ENCODE measurements at regions not wholly inside any gene's neighbourhood (a gene's known extent, or its start where the extent isn't known, plus 50 kb on each side); places are given as distances from the start of the nearest gene placed in this dataset.

- no peaks in the 10 kb centered on the region for H3K4me1 ChIP-seq (ENCODE audit: control insufficient read depth, extremely low read depth, insufficient read depth, low read length)
- H3K27me3 ChIP-seq (ENCODE audit: control insufficient read depth, extremely low read depth, insufficient read depth, low read length) = no peaks in the 10 kb centered on the region
- H3K9me1 ChIP-seq (ENCODE audit: control insufficient read depth, extremely low read depth, insufficient read depth, low read length) = no peaks in the 10 kb centered on the region
- H3K36me3 ChIP-seq (ENCODE audit: control insufficient read depth in 2 of 2, extremely low read depth in 1 of 2, insufficient read depth in 2 of 2, low read length in 2 of 2) = no peaks in the 10 kb centered on the region
- no peaks in the 10 kb centered on the region for H3K79me2 ChIP-seq (ENCODE audit: control insufficient read depth, insufficient read depth, low read length)
- DNase-seq (ENCODE audit: low read depth, low spot score) = no peak
- dilution Hi-C loops (cut with MboI; ENCODE audit: extremely low pct_ligation_motif_present, low sequenced_read_pairs) = no loop called here
- no peaks in the 10 kb centered on the region for H3K9me3 ChIP-seq (ENCODE audit: control insufficient read depth, low read depth, low read length)
- peak overlapping the region; percentile 29 for H3K4me2 ChIP-seq (ENCODE audit: control insufficient read depth, extremely low read depth, insufficient read depth, low read depth, low read length)
- FAIRE-seq = no peak
- H3K27ac ChIP-seq (ENCODE audit: control insufficient read depth, insufficient read depth, low read length) = no peak overlapping the region
- H3K9ac ChIP-seq (ENCODE audit: control insufficient read depth, extremely low read depth, insufficient read depth, low read length) = no peak overlapping the region
- H3K4me3 ChIP-seq (ENCODE audit: control insufficient read depth in 2 of 3, extremely low read depth in 1 of 3, insufficient read depth in 2 of 3, low read depth in 1 of 3, low read length in 3 of 3) = no peak overlapping the region
- H2AFZ ChIP-seq (ENCODE audit: control insufficient read depth, low read length) = no peak overlapping the region
- H4K20me1 ChIP-seq (ENCODE audit: control insufficient read depth, extremely low read depth, insufficient read depth, low read length) = no peaks in the 10 kb centered on the region
- no peak for TF ChIP-seq CTCF (optimal IDR thresholded peaks at IDR 0.05 in 1 of 3, IDR thresholded peaks at IDR 0.05 in 1 of 3, conservative IDR thresholded peaks at IDR 0.05 in 1 of 3; ENCODE audit: extremely low read depth in 1 of 3, insufficient read depth in 2 of 3, low read length in 3 of 3)
- TF ChIP-seq EZH2 (IDR thresholded peaks at IDR 0.05; ENCODE audit: low read length) = no peak
Observed at GRCh38 chr2:167832868-167833287, 414.5 kb downstream of the STK39 start.

GRCh38 chr2:167827352-167828097, 419.9 kb downstream of the STK39 start:
- H3K27me3 ChIP-seq (ENCODE audit: control insufficient read depth, extremely low read depth, insufficient read depth, low read length) = no peaks in the 10 kb centered on the region
- FAIRE-seq (no peak), DNase-seq (ENCODE audit: low read depth, low spot score) (no peak)
- H3K9ac ChIP-seq (ENCODE audit: control insufficient read depth, extremely low read depth, insufficient read depth, low read length) = no peak overlapping the region
- no peaks in the 10 kb centered on the region for H3K4me1 ChIP-seq (ENCODE audit: control insufficient read depth, extremely low read depth, insufficient read depth, low read length)
- H3K36me3 ChIP-seq (ENCODE audit: control insufficient read depth in 2 of 2, extremely low read depth in 1 of 2, insufficient read depth in 2 of 2, low read length in 2 of 2) = no peaks in the 10 kb centered on the region
- dilution Hi-C loops (cut with MboI; ENCODE audit: extremely low pct_ligation_motif_present, low sequenced_read_pairs) = no loop called here
- H3K79me2 ChIP-seq (ENCODE audit: control insufficient read depth, insufficient read depth, low read length) = no peaks in the 10 kb centered on the region
- no peaks in the 10 kb centered on the region for H4K20me1 ChIP-seq (ENCODE audit: control insufficient read depth, extremely low read depth, insufficient read depth, low read length)
- H2AFZ ChIP-seq (ENCODE audit: control insufficient read depth, low read length) = no peak overlapping the region
- TF ChIP-seq EZH2 (IDR thresholded peaks at IDR 0.05; ENCODE audit: low read length) (no peak), CTCF (optimal IDR thresholded peaks at IDR 0.05 in 1 of 3, IDR thresholded peaks at IDR 0.05 in 1 of 3, conservative IDR thresholded peaks at IDR 0.05 in 1 of 3; ENCODE audit: extremely low read depth in 1 of 3, insufficient read depth in 2 of 3, low read length in 3 of 3) (no peak)
- H3K4me2 ChIP-seq (ENCODE audit: control insufficient read depth, extremely low read depth, insufficient read depth, low read depth, low read length) = no peak overlapping the region
- H3K27ac ChIP-seq (ENCODE audit: control insufficient read depth, insufficient read depth, low read length) = no peak overlapping the region
- H3K9me3 ChIP-seq (ENCODE audit: control insufficient read depth, low read depth, low read length) = no peaks in the 10 kb centered on the region
- no peaks in the 10 kb centered on the region for H3K9me1 ChIP-seq (ENCODE audit: control insufficient read depth, extremely low read depth, insufficient read depth, low read length)
- no peak overlapping the region for H3K4me3 ChIP-seq (ENCODE audit: control insufficient read depth in 2 of 3, extremely low read depth in 1 of 3, insufficient read depth in 2 of 3, low read depth in 1 of 3, low read length in 3 of 3)

All from keratinocyte (primary cell).